Endothelial cell of umbilical vein (primary cell): ENCODE measurements at regions not wholly inside any gene's neighbourhood (a gene's known extent, or its start where the extent isn't known, plus 50 kb on each side); places are given as distances from the start of the nearest gene placed in this dataset.

Source experiments
- CTCF ChIP-seq, 2 donors: IDR thresholded peaks; 1 replicate in 1 of 2; 2 replicates in 1 of 2; pipeline ENCODE4 v1.5.1; 2011; ENCODE audit warnings: low read length in 2 of 2, mild to moderate bottlenecking in 2 of 2, moderate library complexity in 2 of 2, control low read depth in 1 of 2, inconsistent platforms in 1 of 2, low read depth in 1 of 2; ENCODE audit not compliant: insufficient read depth in 1 of 2; ENCODE audit errors: extremely low read depth in 1 of 2
- EZH2 ChIP-seq: IDR thresholded peaks from 2 replicates; pipeline ENCODE4 v1.6.1; 2012; ENCODE audit warnings: borderline replicate concordance, low read depth, mild to moderate bottlenecking, moderate library complexity, low read length, inconsistent platforms; ENCODE audit not compliant: severe bottlenecking
- GATA2 ChIP-seq: IDR thresholded peaks from 2 replicates; pipeline ENCODE4 v1.7.0; 2011; ENCODE audit warnings: low read depth, mild to moderate bottlenecking, moderate library complexity, mixed read lengths, low read length; ENCODE audit not compliant: insufficient read length, insufficient read depth
- MAX ChIP-seq: IDR thresholded peaks from 2 replicates; pipeline ENCODE4 v1.6.1; 2011; ENCODE audit not compliant: insufficient read depth, insufficient read length
- POLR2A ChIP-seq: IDR thresholded peaks from 2 replicates; pipeline ENCODE4 v1.6.1; 2012; ENCODE audit warnings: low read depth, mild to moderate bottlenecking, control low read depth, low read length
- POLR2AphosphoS5 ChIP-seq: IDR thresholded peaks from 2 replicates; pipeline ENCODE4 v1.6.1; 2012; ENCODE audit warnings: low read depth, mild to moderate bottlenecking, control low read depth, low read length, moderate library complexity; ENCODE audit not compliant: insufficient read depth

- TF ChIP-seq CTCF (IDR thresholded peaks at IDR 0.05; ENCODE audit: extremely low read depth in 1 of 2, insufficient read depth in 1 of 2, low read depth in 1 of 2, low read length in 2 of 2) (no peak), EZH2 (no peak), GATA2 (no peak), POLR2A (no peak), POLR2AphosphoS5 (no peak), MAX (no peak)
These were observed 774.1 kb downstream of the BRD1 start for GRCh38 chr22:49053578-49053977.
